ENCODE measurements at regions not wholly inside any gene's neighbourhood (a gene's known extent, or its start where the extent isn't known, plus 50 kb on each side); places are given as distances from the start of the nearest gene placed in this dataset.
A peak's percentile ranks its signal among the peaks of the same experiment; 100 is the strongest.
"Not testable (repeated sequence)": the region's sequence is repeated elsewhere in the genome, so short reads cannot be mapped to it uniquely, and the experiment has no call there.

GRCh38 chr10:94251098-94251497 lies 111.6 kb downstream of the NOC3L start:
- Histone ChIP-seq H3K27ac (ENCODE audit: extremely low read depth, low read depth, low read length) (no peak overlapping the region), H3K36me3 (ENCODE audit: control insufficient read depth in 2 of 2, insufficient read depth in 1 of 2, low read length in 2 of 2) (no peaks in the 10 kb centered on the region), H3K9me3 (ENCODE audit: control insufficient read depth, insufficient read depth, low read depth, low read length) (no peaks in the 10 kb centered on the region), H3K4me3 (ENCODE audit: low read depth, low read length) (no peak overlapping the region), H3K4me1 (ENCODE audit: control insufficient read depth, insufficient read depth, low read length) (no peaks in the 10 kb centered on the region)
- ChIA-PET CTCF (interaction anchor here (0.6 to 1.2 kb wide), 2 partner anchors 69 to 875 kb away, joined by 3 to 4 read pairs; no protein-coding TSS in a partner anchor), POLR2A (no interaction called here)
- TF ChIP-seq ZNF211 (tag by site-specific recombination; IDR thresholded peaks at IDR 0.05; ENCODE audit: low read depth) (no peak), ZBTB20 (tag by site-specific recombination; IDR thresholded peaks at IDR 0.05) (no peak), ZNF639 (tag by site-specific recombination; IDR thresholded peaks at IDR 0.05) (no peak), ZBTB7A (tag by site-specific recombination; IDR thresholded peaks at IDR 0.05; ENCODE audit: low read depth) (no peak), ZNF473 (tag by site-specific recombination; IDR thresholded peaks at IDR 0.05) (no peak), SP3 (tag by site-specific recombination; IDR thresholded peaks at IDR 0.05) (no peak), FEZF1 (tag by site-specific recombination; IDR thresholded peaks at IDR 0.05) (no peak), ZNF747 (tag by site-specific recombination; IDR thresholded peaks at IDR 0.05) (no peak), SALL2 (tag by site-specific recombination; IDR thresholded peaks at IDR 0.05; ENCODE audit: borderline replicate concordance) (no peak), ZNF239 (tag by site-specific recombination; IDR thresholded peaks at IDR 0.05) (no peak), PATZ1 (tag by site-specific recombination; IDR thresholded peaks at IDR 0.05) (no peak), ZNF596 (tag by site-specific recombination; IDR thresholded peaks at IDR 0.05) (no peak)

GRCh38 chr10:94251568-94251967 lies 111.2 kb downstream of the NOC3L start:
- TF ChIP-seq ZNF223 (tag by site-specific recombination; IDR thresholded peaks at IDR 0.05) (no peak), ZBTB20 (tag by site-specific recombination; IDR thresholded peaks at IDR 0.05) (no peak), GLI4 (tag by site-specific recombination; IDR thresholded peaks at IDR 0.05) (no peak), ZNF501 (tag by site-specific recombination; IDR thresholded peaks at IDR 0.05) (no peak), ZNF521 (tag by site-specific recombination; IDR thresholded peaks at IDR 0.05) (no peak), ZNF513 (tag by site-specific recombination; IDR thresholded peaks at IDR 0.05) (no peak)
- Histone ChIP-seq H3K36me3 (ENCODE audit: control insufficient read depth in 2 of 2, insufficient read depth in 1 of 2, low read length in 2 of 2) (no peaks in the 10 kb centered on the region), H3K27ac (ENCODE audit: extremely low read depth, low read depth, low read length) (no peak overlapping the region), H3K4me3 (ENCODE audit: low read depth, low read length) (no peak overlapping the region), H3K4me1 (ENCODE audit: control insufficient read depth, insufficient read depth, low read length) (no peaks in the 10 kb centered on the region), H3K9me3 (ENCODE audit: control insufficient read depth, insufficient read depth, low read depth, low read length) (no peaks in the 10 kb centered on the region)
- CTCF ChIA-PET: interaction anchor here (0.6 to 1.2 kb wide), 3 partner anchors 68 to 876 kb away, joined by 3 to 4 read pairs (median 4); no protein-coding TSS in a partner anchor
- POLR2A ChIA-PET: no interaction called here

GRCh38 chr10:94257407-94257806 lies 105.3 kb downstream of the NOC3L start:
- H3K9me3 ChIP-seq (ENCODE audit: control insufficient read depth, insufficient read depth, low read depth, low read length); POLR2A ChIA-PET; H3K36me3 ChIP-seq (ENCODE audit: control insufficient read depth in 2 of 2, insufficient read depth in 1 of 2, low read length in 2 of 2); H3K27ac ChIP-seq (ENCODE audit: extremely low read depth, low read depth, low read length); CTCF ChIA-PET; H3K4me1 ChIP-seq (ENCODE audit: control insufficient read depth, insufficient read depth, low read length); H3K4me3 ChIP-seq (ENCODE audit: low read depth, low read length): not testable (repeated sequence)
- TF ChIP-seq ZNF146 (tag by site-specific recombination; IDR thresholded peaks at IDR 0.05): peak; percentile 93

All from HEK293 (cell line).